HG02623 (cell line): ENCODE measurements at regions not wholly inside any gene's neighbourhood (a gene's known extent, or its start where the extent isn't known, plus 50 kb on each side); places are given as distances from the start of the nearest gene placed in this dataset.

Source experiments
- ATAC-seq: cut with Tn5 transposase; IDR thresholded peaks from one replicate; pipeline ENCODE4 v1.9.1; 2021; ENCODE audit warnings: moderate library complexity; ENCODE audit not compliant: unreplicated experiment

DNA sequence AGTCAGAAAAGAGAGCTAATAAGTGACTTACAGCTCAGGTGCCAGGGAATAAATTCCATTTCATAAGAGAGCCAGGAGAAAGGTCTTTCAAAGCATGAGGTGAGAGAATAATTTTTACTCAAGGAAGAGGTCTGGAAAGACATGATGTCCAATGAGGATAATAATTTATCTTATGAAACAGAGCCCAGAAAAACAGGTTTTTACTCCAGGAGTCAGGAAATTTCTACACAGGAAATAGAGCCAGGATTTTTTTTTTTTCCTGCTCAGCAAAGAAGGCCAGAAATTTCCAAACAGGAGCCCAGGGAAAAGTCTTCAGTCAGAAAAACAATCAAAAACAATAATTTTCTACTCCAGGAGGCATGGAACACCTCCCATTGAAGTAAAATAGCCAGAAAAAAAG is 1185.7 kb upstream of the TSPY4 start:
- ATAC-seq: no peak

DNA sequence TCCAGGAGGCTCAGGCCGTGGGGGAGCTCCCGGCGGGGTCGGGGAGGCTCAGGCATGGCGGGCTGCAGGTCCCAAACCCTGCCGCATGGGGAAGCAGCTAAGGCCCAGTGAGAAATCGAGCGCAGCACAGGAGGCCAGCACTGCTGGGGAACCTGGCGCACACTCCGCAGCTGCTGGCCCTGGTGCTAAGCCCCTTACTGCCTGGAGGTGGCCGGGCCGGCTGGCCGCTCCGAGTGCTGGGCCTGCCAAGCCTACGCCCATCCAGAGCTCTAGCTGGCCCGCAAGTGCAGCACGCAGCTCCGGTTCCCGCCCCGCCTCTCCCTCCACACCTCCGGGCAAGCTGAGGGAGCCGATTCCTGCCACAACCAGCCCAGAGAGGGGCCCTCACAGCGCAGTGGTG is 1208.7 kb upstream of the TSPY4 start:
- no peak for ATAC-seq

- ATAC-seq: no peak
Measured at GRCh38 chrY:8125907-8126571, 1211.2 kb upstream of the TSPY4 start.

- ATAC-seq: no peak
Measured at GRCh38 chrY:8121825-8122224, 1210.3 kb upstream of the AMELY start.

GRCh38 chrY:8094429-8094828 is 1182.9 kb upstream of the AMELY start:
- ATAC-seq: no peak

GRCh38 chrY:8092926-8093325 is 1181.4 kb upstream of the AMELY start:
- ATAC-seq: no peak

DNA sequence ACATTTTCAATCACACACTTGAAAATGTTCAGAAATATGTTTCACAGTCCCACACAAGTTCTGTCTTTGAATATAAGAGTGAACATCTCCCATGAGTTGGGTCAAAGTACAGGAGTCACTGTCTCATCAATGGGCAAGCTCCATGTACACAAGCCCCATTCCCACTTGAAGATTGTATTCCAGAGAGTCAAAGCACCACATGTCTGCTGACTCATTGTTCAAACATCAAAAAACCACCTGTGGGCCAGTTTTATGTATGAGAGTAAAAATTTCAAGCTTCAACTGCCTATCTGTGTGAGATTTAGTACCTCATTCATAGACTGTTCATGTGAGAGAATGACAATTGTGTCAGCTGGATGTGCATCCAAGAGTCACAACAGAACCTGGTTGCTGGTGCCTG is 1174.4 kb upstream of the AMELY start:
- ATAC-seq: no peak

- no peak for ATAC-seq
Measured at GRCh38 chrY:8084192-8084591, 1172.6 kb upstream of the AMELY start.

DNA sequence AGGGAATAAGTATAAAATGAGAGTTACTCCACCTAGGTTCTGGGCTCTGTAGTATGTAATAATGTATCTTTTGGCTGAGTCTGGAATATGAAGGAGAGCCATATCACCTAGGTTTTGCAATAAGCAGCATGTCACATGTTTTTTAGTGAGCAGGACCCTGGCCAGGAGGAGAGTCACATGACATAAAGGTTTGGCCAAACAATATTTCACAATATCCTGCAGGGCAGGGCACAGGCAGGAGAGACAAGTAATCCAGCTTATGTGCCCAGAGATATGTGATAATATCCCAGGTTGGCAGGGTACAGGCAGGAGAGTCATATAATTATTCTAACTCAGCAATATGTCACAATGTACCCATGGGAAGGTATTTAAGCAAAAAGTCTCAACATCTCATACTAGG is 1169.6 kb upstream of the AMELY start:
- ATAC-seq: no peak

DNA sequence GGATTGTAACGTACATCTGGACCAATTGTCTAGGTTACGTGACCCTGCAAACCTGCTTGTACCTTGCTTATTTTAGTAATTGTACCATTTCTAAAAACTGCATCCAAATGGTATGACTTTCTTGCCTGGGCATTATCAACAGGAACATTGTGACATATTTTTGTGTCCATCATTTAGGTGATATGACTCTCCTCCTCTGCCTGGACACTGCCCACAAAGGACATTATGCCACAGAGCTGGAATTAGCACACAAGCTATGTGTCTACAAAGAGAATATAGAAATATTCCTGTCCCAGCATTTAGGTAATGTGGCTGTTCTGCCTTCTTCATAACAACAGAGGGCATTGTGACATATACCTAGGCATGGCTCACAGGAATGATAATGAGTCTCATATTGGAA is 1153.7 kb upstream of the AMELY start:
- ATAC-seq: no peak

- no peak for ATAC-seq
Measured at GRCh38 chrY:8064500-8064899, 1152.9 kb upstream of the AMELY start.

- ATAC-seq: no peak
Measured at GRCh38 chrY:8063973-8064372, 1152.4 kb upstream of the AMELY start.

DNA sequence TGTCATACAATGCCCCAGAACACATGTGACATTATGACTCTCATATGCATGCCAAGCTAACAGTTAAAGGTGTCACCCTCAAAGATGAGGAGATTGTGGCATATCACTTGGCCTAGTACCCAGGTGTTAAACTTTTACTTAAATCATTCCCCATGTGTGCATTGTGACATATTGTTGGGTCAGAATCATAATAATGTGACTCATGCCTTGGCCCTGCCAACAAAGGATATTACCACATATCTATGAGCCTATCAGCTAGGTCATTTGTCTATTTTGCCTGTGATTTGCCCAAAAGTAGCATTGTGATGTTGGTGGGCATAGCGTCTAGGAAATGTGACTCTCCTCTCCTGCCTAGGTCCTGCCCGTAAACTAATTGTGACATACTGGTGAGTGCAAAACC is 1147.1 kb upstream of the AMELY start:
- ATAC-seq: no peak

GRCh38 chrY:8051340-8051739 is 1139.8 kb upstream of the AMELY start:
- no peak for ATAC-seq

GRCh38 chrY:8041238-8041637 is 1129.7 kb upstream of the AMELY start:
- no peak for ATAC-seq

DNA sequence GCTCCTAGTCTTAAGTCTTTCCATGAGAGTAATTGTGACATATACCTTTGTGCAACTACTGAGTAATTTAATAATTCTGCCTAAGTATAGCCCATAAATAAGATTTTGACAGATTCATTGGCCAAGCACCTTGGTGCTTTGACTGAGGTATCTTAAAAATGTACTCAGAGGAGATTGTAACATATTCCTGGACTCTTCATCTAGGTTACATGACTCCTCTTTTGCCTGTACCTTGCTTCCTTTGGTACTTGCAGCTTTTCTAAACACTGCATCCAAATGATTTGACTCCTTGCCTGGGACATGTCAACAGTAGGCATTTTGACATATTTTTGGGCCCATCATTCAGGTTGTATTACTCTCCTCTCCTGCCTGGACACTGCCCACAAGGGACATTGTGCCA is 1125.0 kb upstream of the AMELY start:
- no peak for ATAC-seq

DNA sequence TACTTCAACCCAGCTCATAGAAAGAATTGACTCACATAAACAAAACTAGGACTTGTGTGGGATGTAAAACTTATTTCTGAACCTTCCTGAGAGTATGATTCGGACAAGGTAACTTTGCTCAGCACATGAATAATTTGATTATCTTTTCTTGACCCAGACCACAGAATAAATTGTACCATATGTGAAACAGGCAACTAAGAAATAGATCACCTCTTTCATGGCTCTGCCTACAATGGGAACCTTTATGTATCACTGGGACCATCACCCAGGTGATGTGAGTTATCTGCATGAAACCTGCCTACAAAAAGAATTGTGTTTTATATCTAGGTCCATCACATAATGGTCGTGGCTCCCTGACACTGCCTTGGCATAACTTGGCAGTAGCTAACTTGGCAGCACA is 1124.1 kb upstream of the AMELY start:
- ATAC-seq: no peak

DNA sequence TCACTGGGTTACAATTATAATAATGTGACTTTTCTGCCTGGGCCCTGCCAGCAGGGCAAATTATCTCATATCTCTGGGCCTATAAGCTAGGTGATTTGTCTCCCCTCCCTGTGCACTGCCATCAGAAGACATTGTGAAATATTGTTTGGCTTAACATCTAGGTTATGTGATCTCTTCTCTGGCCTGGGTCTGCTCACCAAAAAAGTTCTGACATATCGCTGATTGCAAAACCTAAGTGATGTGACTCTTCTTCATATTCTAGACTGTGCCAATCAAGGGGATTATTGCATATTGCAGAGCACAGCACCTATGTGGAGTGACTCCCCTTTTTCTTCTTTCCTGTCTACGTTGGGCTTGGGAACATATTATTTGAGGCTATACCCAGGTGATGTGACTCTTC is 1123.1 kb upstream of the AMELY start:
- no peak for ATAC-seq

DNA sequence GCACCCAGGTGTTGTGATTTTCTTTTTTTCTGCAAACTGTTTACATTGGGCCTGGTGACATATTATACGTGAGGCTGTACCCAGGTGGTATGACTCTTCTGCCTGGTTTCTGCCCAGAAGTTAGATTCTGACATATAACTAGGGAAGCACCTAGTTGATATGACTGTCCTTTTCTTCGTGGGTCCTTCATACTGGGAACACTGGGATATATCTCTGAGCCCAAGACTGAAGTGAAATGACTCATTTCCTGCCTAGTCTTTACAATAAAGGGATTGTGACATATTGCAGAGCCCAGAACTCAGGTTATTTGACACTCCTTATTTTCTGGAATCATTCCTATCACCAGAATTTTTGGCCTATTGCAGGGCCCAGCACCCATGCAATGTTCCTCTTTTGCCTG is 1121.6 kb upstream of the AMELY start:
- ATAC-seq: no peak

GRCh38 chrY:8020540-8020939 is 1109.0 kb upstream of the AMELY start:
- no peak for ATAC-seq

- no peak for ATAC-seq
Measured at GRCh38 chrY:8011515-8011914, 1100.0 kb upstream of the AMELY start.

GRCh38 chrY:8004196-8004595 is 1092.6 kb upstream of the AMELY start:
- peak; percentile 65 for ATAC-seq

GRCh38 chrY:7996726-7997125 is 1085.2 kb upstream of the AMELY start:
- no peak for ATAC-seq
